ENCODE measurements at regions not wholly inside any gene's neighbourhood (a gene's known extent, or its start where the extent isn't known, plus 50 kb on each side); places are given as distances from the start of the nearest gene placed in this dataset.

- DNase-seq: no peak
Observed at GRCh38 chr10:44689368-44689767, 221.8 kb upstream of the TMEM72 start.

- DNase-seq: no peak
Observed at GRCh38 chr10:44696496-44696895, 214.6 kb upstream of the TMEM72 start.

- DNase-seq: no peak
Observed at GRCh38 chr10:44697116-44697515, 214.0 kb upstream of the TMEM72 start.

- no peak for DNase-seq
Observed at GRCh38 chr10:44702531-44702930, 208.6 kb upstream of the TMEM72 start.

- no peak for DNase-seq
Observed at GRCh38 chr10:44703241-44704155, 207.6 kb upstream of the TMEM72 start.

- no peak for DNase-seq
Observed at GRCh38 chr10:44704616-44705015, 206.5 kb upstream of the TMEM72 start.

- peak; percentile 56 for DNase-seq
Observed at GRCh38 chr10:44706745-44707144, 204.4 kb upstream of the TMEM72 start.

GRCh38 chr10:44713307-44713706, 197.8 kb upstream of the TMEM72 start:
- no peak for DNase-seq

- no peak for DNase-seq
Observed at GRCh38 chr10:44714451-44714850, 196.7 kb upstream of the TMEM72 start.

GRCh38 chr10:44715136-44715535, 196.0 kb upstream of the TMEM72 start:
- no peak for DNase-seq

- DNase-seq: no peak
Observed at GRCh38 chr10:44716470-44717015, 194.6 kb upstream of the TMEM72 start.

- no peak for DNase-seq
Observed at GRCh38 chr10:44723082-44723481, 188.1 kb upstream of the TMEM72 start.

- DNase-seq: peak; percentile 70
Observed at GRCh38 chr10:44723619-44724325, 187.4 kb upstream of the TMEM72 start.

- no peak for DNase-seq
Observed at GRCh38 chr10:44724415-44725174, 186.5 kb upstream of the TMEM72 start.

GRCh38 chr10:44725404-44725803, 185.7 kb upstream of the TMEM72 start:
- DNase-seq: no peak

- DNase-seq: no peak
Observed at GRCh38 chr10:44731283-44731682, 179.9 kb upstream of the TMEM72 start.

- DNase-seq: no peak
Observed at GRCh38 chr10:44733501-44734488, 177.3 kb upstream of the TMEM72 start.

- no peak for DNase-seq
Observed at GRCh38 chr10:44742248-44742647, 168.9 kb upstream of the TMEM72 start.

GRCh38 chr10:44743535-44743934, 167.6 kb upstream of the TMEM72 start:
- DNase-seq: no peak

- no peak for DNase-seq
Observed at GRCh38 chr10:44745920-44746319, 165.2 kb upstream of the TMEM72 start.

GRCh38 chr10:44747593-44748172, 163.5 kb upstream of the TMEM72 start:
- no peak for DNase-seq
